ENCODE measurements at regions not wholly inside any gene's neighbourhood (a gene's known extent, or its start where the extent isn't known, plus 50 kb on each side); places are given as distances from the start of the nearest gene placed in this dataset.

DNA sequence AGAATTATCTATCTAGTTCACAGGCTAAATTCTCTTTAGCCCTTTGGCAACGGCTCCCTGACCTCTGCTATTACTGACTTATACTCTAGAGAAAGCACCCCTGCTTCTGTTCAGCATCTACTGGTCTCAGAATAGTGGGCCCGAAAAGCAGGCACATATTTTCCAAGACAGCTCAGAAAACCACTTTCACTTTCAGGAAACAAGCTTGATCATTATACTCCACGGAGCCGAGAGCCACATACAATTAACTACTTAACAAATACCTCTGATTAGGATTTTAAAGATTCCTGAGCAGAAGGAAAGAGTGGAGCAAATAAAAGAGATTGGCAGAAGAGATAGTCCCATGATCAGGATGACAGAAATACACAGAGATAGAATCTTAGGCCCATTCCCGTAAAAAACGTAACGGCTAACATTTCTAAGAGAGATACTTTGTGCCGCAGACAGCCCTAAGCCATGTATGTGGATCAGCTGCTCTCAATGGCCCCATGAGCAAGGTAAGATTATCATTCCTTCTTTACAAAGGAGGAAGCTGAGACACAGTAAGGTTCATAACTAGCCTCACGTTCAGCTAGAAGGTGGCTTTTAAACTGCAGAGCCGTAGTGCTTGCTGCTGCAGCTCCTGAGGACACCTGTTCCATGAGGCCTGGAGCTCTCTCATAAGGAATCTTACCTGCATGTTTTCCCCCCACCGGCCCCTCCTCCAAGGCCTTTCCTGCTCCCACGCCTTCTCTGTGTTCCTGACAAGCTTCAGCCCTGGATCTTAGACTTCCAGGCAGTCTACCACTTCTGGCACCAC, 227.2 kb downstream of the FOXO1 start:
- TF ChIP-seq, protein P1, sequence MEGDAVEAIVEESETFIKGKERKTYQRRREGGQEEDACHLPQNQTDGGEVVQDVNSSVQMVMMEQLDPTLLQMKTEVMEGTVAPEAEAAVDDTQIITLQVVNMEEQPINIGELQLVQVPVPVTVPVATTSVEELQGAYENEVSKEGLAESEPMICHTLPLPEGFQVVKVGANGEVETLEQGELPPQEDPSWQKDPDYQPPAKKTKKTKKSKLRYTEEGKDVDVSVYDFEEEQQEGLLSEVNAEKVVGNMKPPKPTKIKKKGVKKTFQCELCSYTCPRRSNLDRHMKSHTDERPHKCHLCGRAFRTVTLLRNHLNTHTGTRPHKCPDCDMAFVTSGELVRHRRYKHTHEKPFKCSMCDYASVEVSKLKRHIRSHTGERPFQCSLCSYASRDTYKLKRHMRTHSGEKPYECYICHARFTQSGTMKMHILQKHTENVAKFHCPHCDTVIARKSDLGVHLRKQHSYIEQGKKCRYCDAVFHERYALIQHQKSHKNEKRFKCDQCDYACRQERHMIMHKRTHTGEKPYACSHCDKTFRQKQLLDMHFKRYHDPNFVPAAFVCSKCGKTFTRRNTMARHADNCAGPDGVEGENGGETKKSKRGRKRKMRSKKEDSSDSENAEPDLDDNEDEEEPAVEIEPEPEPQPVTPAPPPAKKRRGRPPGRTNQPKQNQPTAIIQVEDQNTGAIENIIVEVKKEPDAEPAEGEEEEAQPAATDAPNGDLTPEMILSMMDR (IDR thresholded peaks at IDR 0.05; ENCODE audit: poor library complexity): no peak
- no peak for TF ChIP-seq EZH2 (IDR thresholded peaks at IDR 0.05; ENCODE audit: borderline replicate concordance)
- no peak for TF ChIP-seq EZH2phosphoT487 (IDR thresholded peaks at IDR 0.05; ENCODE audit: low read depth, severe bottlenecking, unreplicated experiment)
